BLaER1 treated with 17β-estradiol and CSF1 and Interleukin-3, amounts not matched to agents 10 nM and 100 nM (cell line): ENCODE measurements at regions not wholly inside any gene's neighbourhood (a gene's known extent, or its start where the extent isn't known, plus 50 kb on each side); places are given as distances from the start of the nearest gene placed in this dataset.
A peak's percentile ranks its signal among the peaks of the same experiment; 100 is the strongest.

ENCODE experiments used
- H3K27ac ChIP-seq, 11 experiments: shearing (Covaris generic); formaldehyde crosslinking; 2 replicates each; pipeline ENCODE4 v1.8.1; 2022
- H3K27me3 ChIP-seq, 11 experiments: shearing (Covaris generic); formaldehyde crosslinking; 2 replicates each; pipeline ENCODE4 v1.8.1; 2022
- H3K36me3 ChIP-seq, 11 experiments: shearing (Covaris generic); formaldehyde crosslinking; 2 replicates each; pipeline ENCODE4 v1.8.1; 2022
- H3K4me1 ChIP-seq, 10 experiments: shearing (Covaris generic); formaldehyde crosslinking; 2 replicates each; pipeline ENCODE4 v1.8.1; 2022
- H3K4me2 ChIP-seq, 11 experiments: shearing (Covaris generic); formaldehyde crosslinking; 2 replicates each; pipeline ENCODE4 v1.8.1; 2022
- H3K4me3 ChIP-seq, 10 experiments: shearing (Covaris generic); formaldehyde crosslinking; 2 replicates each; pipeline ENCODE4 v1.8.1; 2022
- H3K9ac ChIP-seq, 11 experiments: shearing (Covaris generic); formaldehyde crosslinking; 2 replicates each; pipeline ENCODE4 v1.8.1; 2022
- H3K9me3 ChIP-seq, 11 experiments: shearing (Covaris generic); formaldehyde crosslinking; replicated peaks in 1 of 11; 2 replicates each; pipeline ENCODE4 v1.8.1; 2022
- H4K20me1 ChIP-seq, 11 experiments: shearing (Covaris generic); formaldehyde crosslinking; 2 replicates each; pipeline ENCODE4 v1.8.1; 2022
- Cebpa-rat ChIP-seq, 11 experiments: shearing (Covaris generic); IDR thresholded peaks; 2 replicates each; pipeline ENCODE4 v1.8.1; 2022

GRCh38 chr2:16312771-16313170, 352.9 kb downstream of the CYRIA start:
- no peak overlapping the region for H3K27ac ChIP-seq
- no peak overlapping the region for H3K9ac ChIP-seq
- H3K4me2 ChIP-seq, result no peak overlapping the region
- TF ChIP-seq Cebpa-rat (IDR thresholded peaks at IDR 0.05), result no peak
- peaks cover 0 to 14% (median 0%) of the 10 kb centered on the region in 10 experiments; a peak in 7 of 20 replicates for H3K4me1 ChIP-seq
- H3K9me3 ChIP-seq, result no peaks in the 10 kb centered on the region
- H3K4me3 ChIP-seq, result no peak overlapping the region
- H4K20me1 ChIP-seq, result no peaks in the 10 kb centered on the region
- H3K36me3 ChIP-seq, result no peaks in the 10 kb centered on the region
- H3K27me3 ChIP-seq, result no peaks in the 10 kb centered on the region

GRCh38 chr2:16311521-16312440, 353.9 kb downstream of the CYRIA start:
- H3K4me2 ChIP-seq, result no peak overlapping the region
- no peaks in the 10 kb centered on the region for H3K27me3 ChIP-seq
- peaks cover 0 to 6% (median 0%) of the 10 kb centered on the region in 10 experiments; a peak in 7 of 20 replicates for H3K4me1 ChIP-seq
- no peak overlapping the region for H3K27ac ChIP-seq
- no peaks in the 10 kb centered on the region for H4K20me1 ChIP-seq
- no peak for TF ChIP-seq Cebpa-rat (IDR thresholded peaks at IDR 0.05)
- no peaks in the 10 kb centered on the region for H3K9me3 ChIP-seq
- H3K36me3 ChIP-seq, result no peaks in the 10 kb centered on the region
- no peak overlapping the region for H3K9ac ChIP-seq
- H3K4me3 ChIP-seq, result no peak overlapping the region

DNA sequence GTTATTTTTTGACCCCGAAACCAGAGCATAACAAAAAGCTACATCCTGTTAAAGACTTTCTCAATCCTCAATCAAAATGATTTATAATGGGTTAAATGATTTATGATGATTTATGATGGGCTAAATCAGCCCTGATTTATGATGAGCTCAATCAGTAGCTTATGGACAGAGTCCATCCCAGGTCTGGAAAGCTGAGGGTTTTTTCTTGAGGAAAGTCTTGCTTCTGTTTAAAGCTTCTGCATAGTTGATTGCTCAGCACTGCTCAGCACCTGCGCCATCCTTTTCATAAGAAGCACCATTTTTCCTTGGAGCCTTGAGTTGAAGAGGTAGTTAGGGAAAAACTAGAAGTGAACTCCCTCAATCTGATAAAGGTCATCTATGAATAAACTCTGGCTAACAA, 356.8 kb downstream of the CYRIA start:
- TF ChIP-seq Cebpa-rat (IDR thresholded peaks at IDR 0.05), result no peak
- H3K4me2 ChIP-seq, result no peak overlapping the region
- H3K36me3 ChIP-seq, result no peaks in the 10 kb centered on the region
- H3K9ac ChIP-seq, result no peak overlapping the region
- no peaks in the 10 kb centered on the region for H4K20me1 ChIP-seq
- no peaks in the 10 kb centered on the region for H3K9me3 ChIP-seq
- no peak overlapping the region for H3K27ac ChIP-seq
- H3K4me1 ChIP-seq, result no peaks in the 10 kb centered on the region
- H3K4me3 ChIP-seq, result no peak overlapping the region
- H3K27me3 ChIP-seq, result no peaks in the 10 kb centered on the region

DNA sequence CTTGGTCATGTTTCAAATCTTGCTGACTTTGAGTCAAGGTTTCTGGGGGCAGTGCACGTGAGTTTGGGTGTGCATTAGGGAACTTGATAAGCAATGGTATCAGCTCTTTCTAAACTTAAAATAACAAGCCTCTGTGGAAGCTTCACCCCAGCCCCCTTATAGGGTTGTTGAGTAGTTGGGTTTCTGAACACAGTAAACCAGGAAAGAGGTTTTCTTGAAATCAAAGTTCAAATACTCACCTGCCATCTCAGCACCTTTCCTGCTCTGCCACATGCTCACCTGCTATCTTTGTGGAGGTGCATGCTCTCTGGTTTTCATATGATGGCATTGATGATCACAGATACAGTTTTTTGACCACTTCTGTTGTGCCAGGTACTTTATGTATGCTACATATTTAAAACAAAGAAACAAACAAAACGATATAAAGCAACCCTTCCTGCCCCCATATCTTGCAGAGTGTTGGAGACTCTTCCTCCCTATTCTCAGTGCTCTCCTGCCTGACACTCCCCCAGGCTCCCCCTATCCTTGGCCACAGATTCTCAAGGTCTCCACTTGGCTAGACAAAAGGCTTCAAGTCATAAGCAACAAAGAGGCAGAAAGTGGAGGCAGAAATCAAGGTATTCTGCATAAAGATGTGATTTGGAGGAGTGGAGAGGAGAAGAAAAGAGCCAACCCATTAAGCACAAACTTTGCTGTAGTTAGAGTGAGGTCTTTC, 360.6 kb downstream of the CYRIA start:
- Histone ChIP-seq H3K4me3 (no peak overlapping the region), H3K9ac (no peak overlapping the region), H3K27me3 (no peaks in the 10 kb centered on the region), H3K4me1 (peaks cover 0 to 9% (median 2%) of the 10 kb centered on the region in 10 experiments; a peak in 5 of 20 replicates), H3K4me2 (no peak overlapping the region), H3K27ac (no peak overlapping the region), H3K36me3 (0 out of 22 replicates have a peak, but pooled peaks cover 0 to 4% (median 0%) of the 10 kb centered on the region in 11 experiments), H3K9me3 (peaks cover 5 to 8% (median 7%) of the 10 kb centered on the region in 11 experiments; a peak in 16 of 22 replicates), H4K20me1 (no peaks in the 10 kb centered on the region)
- no peak for TF ChIP-seq Cebpa-rat (IDR thresholded peaks at IDR 0.05)

DNA sequence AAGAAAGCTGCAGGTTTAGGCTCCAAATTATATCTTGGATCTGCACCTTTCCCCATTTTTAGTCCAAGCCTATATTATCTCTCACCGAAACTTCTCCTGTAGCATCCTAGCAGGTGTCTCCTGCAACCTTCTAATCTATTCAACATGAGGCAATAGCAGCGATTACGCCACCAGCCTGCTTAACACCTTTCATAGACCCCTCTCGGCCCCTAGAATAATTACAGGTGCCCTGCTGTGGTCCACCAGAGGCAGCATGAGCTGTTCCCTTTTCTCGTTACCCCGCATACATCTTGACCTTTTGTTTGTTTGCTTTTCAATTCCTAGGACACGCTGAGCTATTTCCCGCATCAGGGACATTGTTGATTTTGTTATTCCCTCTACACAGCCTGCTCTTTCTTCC, 361.9 kb downstream of the CYRIA start:
- Histone ChIP-seq H4K20me1 (no peaks in the 10 kb centered on the region), H3K4me2 (no peak overlapping the region), H3K27ac (no peak overlapping the region), H3K27me3 (no peaks in the 10 kb centered on the region), H3K4me1 (peaks cover 0 to 9% (median 2%) of the 10 kb centered on the region in 10 experiments; a peak in 5 of 20 replicates), H3K9ac (no peak overlapping the region), H3K36me3 (0 out of 22 replicates have a peak, but pooled peaks cover 0 to 4% (median 0%) of the 10 kb centered on the region in 11 experiments), H3K9me3 (peaks cover 5 to 11% (median 8%) of the 10 kb centered on the region in 11 experiments; a peak in 16 of 22 replicates), H3K4me3 (no peak overlapping the region)
- no peak for TF ChIP-seq Cebpa-rat (IDR thresholded peaks at IDR 0.05)

GRCh38 chr2:16303273-16303577, 362.4 kb downstream of the CYRIA start:
- no peaks in the 10 kb centered on the region for H3K27me3 ChIP-seq
- H3K4me3 ChIP-seq, result no peak overlapping the region
- H3K9ac ChIP-seq, result no peak overlapping the region
- peaks cover 0 to 9% (median 2%) of the 10 kb centered on the region in 10 experiments; a peak in 5 of 20 replicates for H3K4me1 ChIP-seq
- 0 out of 22 replicates have a peak, but pooled peaks cover 0 to 4% (median 0%) of the 10 kb centered on the region in 11 experiments for H3K36me3 ChIP-seq
- H3K27ac ChIP-seq, result no peak overlapping the region
- no peaks in the 10 kb centered on the region for H4K20me1 ChIP-seq
- TF ChIP-seq Cebpa-rat (IDR thresholded peaks at IDR 0.05), result no peak
- peak overlapping the region in 7 of 11 experiments; percentile 23 to 54 (median 29); a peak in 12 of 22 replicates for H3K4me2 ChIP-seq
- H3K9me3 ChIP-seq, result peaks cover 5 to 12% (median 8%) of the 10 kb centered on the region in 11 experiments; a peak in 16 of 22 replicates

- no peak overlapping the region for H3K9ac ChIP-seq
- TF ChIP-seq Cebpa-rat (IDR thresholded peaks at IDR 0.05), result no peak
- no peak overlapping the region for H3K27ac ChIP-seq
- H3K4me1 ChIP-seq, result peaks cover 0 to 9% (median 2%) of the 10 kb centered on the region in 10 experiments; a peak in 5 of 20 replicates
- H3K36me3 ChIP-seq, result 0 out of 22 replicates have a peak, but pooled peaks cover 0 to 4% (median 0%) of the 10 kb centered on the region in 11 experiments
- no peaks in the 10 kb centered on the region for H4K20me1 ChIP-seq
- no peaks in the 10 kb centered on the region for H3K27me3 ChIP-seq
- H3K4me3 ChIP-seq, result no peak overlapping the region
- H3K9me3 ChIP-seq, result peaks cover 5 to 12% (median 8%) of the 10 kb centered on the region in 11 experiments; a peak in 16 of 22 replicates
- peak overlapping the region in 7 of 11 experiments; percentile 23 to 54 (median 29); a peak in 12 of 22 replicates for H3K4me2 ChIP-seq
Observed at GRCh38 chr2:16302431-16303272, 362.3 kb downstream of the MYCN start.

DNA sequence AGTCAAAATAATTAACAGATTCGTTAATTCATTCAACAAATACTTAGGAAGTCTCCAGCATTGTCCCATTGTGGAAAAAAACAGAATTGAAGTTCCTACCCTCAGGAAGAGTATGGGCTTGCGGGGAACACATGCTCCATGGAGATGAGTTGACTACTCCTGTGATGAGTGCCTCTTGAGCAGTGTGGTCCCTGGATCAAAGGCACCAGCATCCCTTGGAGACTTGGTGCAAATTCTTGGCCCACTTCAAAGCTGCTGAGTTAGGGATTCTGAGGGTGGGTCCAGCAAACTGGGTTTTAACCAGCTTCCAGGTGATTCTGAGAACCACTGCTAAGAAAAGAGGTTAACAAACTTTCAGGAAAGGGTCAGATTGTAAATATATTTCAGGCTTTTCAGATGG, 361.6 kb downstream of the MYCN start:
- no peaks in the 10 kb centered on the region for H3K27me3 ChIP-seq

More for the DNA sequence above, 361.6 kb downstream of the MYCN start:
- Histone ChIP-seq H3K9me3 (peaks cover 5 to 12% (median 8%) of the 10 kb centered on the region in 11 experiments; a peak in 16 of 22 replicates), H3K9ac (no peak overlapping the region), H3K36me3 (0 out of 22 replicates have a peak, but pooled peaks cover 0 to 4% (median 0%) of the 10 kb centered on the region in 11 experiments), H3K4me3 (no peak overlapping the region), H4K20me1 (no peaks in the 10 kb centered on the region), H3K4me2 (no peak overlapping the region), H3K4me1 (peaks cover 0 to 9% (median 2%) of the 10 kb centered on the region in 10 experiments; a peak in 5 of 20 replicates), H3K27ac (no peak overlapping the region)
- TF ChIP-seq Cebpa-rat (IDR thresholded peaks at IDR 0.05), result no peak
